Sigmoid colon (tissue), 6 donors: ENCODE measurements at regions not wholly inside any gene's neighbourhood (a gene's known extent, or its start where the extent isn't known, plus 50 kb on each side); places are given as distances from the start of the nearest gene placed in this dataset.

Experiments
- DNase-seq: peaks from one replicate; pipeline ENCODE4 v3.0.0-alpha.2; 2019
- H3K27ac ChIP-seq, 4 donors: fragments of 200-600 bp; sonication (generic); one replicate each; pipeline ENCODE4 v1.5.1; 2016 to 2019; ENCODE audit warnings: mild to moderate bottlenecking in 1 of 4
- H3K27me3 ChIP-seq, 3 donors: fragments of 200-600 bp; sonication (generic); one replicate each; pipeline ENCODE4 v1.5.1; 2019; ENCODE audit warnings: mild to moderate bottlenecking in 1 of 3
- H3K36me3 ChIP-seq, 4 donors: fragments of 200-600 bp; sonication (generic); one replicate each; pipeline ENCODE4 v1.5.1; 2016 to 2019
- H3K4me1 ChIP-seq, 4 donors: fragments of 200-600 bp; sonication (generic); one replicate each; pipeline ENCODE4 v1.5.1; 2017 to 2019
- H3K4me3 ChIP-seq, 4 donors: fragments of 200-600 bp; sonication (generic); one replicate each; pipeline ENCODE4 v1.5.1; 2017 to 2019; ENCODE audit warnings: mild to moderate bottlenecking in 2 of 4, moderate library complexity in 1 of 4
- H3K9me3 ChIP-seq, 4 donors: fragments of 200-600 bp in 3 of 4; sonication (generic) in 3 of 4; one replicate each; pipeline versions ENCODE4 v1.5.1 to v1.6.1; 2013 to 2019
- CTCF ChIP-seq, 4 experiments: fragments of 450-650 bp in 3 of 4; fragments of 200-600 bp in 1 of 4; IDR thresholded peaks; one replicate each; pipeline ENCODE4 v1.5.1; 2016 to 2019; ENCODE audit warnings: antibody characterized with exemption in 4 of 4, mild to moderate bottlenecking in 3 of 4, moderate library complexity in 2 of 4
- EP300 ChIP-seq, 4 donors: sonication (generic); formaldehyde crosslinking; IDR thresholded peaks; one replicate each; pipeline ENCODE4 v1.6.1; 2017; ENCODE audit warnings: antibody characterized with exemption in 4 of 4
- POLR2A ChIP-seq, 2 donors: fragments of 450-650 bp; IDR thresholded peaks; one replicate each; pipeline ENCODE4 v1.6.1; 2016; ENCODE audit warnings: antibody characterized with exemption in 2 of 2, mild to moderate bottlenecking in 2 of 2, moderate library complexity in 2 of 2
- POLR2AphosphoS5 ChIP-seq, 4 donors: sonication (generic); formaldehyde crosslinking; IDR thresholded peaks; one replicate each; pipeline ENCODE4 v1.6.1; 2017; ENCODE audit warnings: antibody characterized with exemption in 4 of 4
- WGBS, 2 donors: extraction: QIAGEN DNeasy Blood & Tissue Kit; methylation state at CpG; one replicate each; pipeline ENCODE4 v1.1.7; 2013; 5-methylcytosine and 5-hydroxymethylcytosine counted together
- intact Hi-C: fragments of 100-400 bp; cut with DNase I; formaldehyde crosslinking; loops from one replicate; pipeline ENCODE4 v1.15.1; 2023
- donor health status: healthy with polysubstance abuse.
- donor health status: healthy.

GRCh38 chr4:96841801-96842200 is 1001.9 kb downstream of the PDHA2 start:
- Histone ChIP-seq H3K4me1 (no peaks in the 10 kb centered on the region), H3K27ac (no peak overlapping the region), H3K4me3 (no peak overlapping the region), H3K27me3 (no peaks in the 10 kb centered on the region), H3K9me3 (no peaks in the 10 kb centered on the region), H3K36me3 (no peaks in the 10 kb centered on the region)
- intact Hi-C loops, result no loop called here
- DNase-seq, result no peak
- 63 to 75% methylated on average over 2 of the region's 2 CpGs for WGBS, 2 donors
- TF ChIP-seq CTCF (IDR thresholded peaks at IDR 0.05) (no peak), POLR2A (IDR thresholded peaks at IDR 0.05) (no peak), EP300 (IDR thresholded peaks at IDR 0.05) (no peak), POLR2AphosphoS5 (IDR thresholded peaks at IDR 0.05) (no peak)

- Histone ChIP-seq H3K27ac (no peak overlapping the region), H3K27me3 (no peaks in the 10 kb centered on the region), H3K4me3 (no peak overlapping the region), H3K9me3 (no peaks in the 10 kb centered on the region), H3K4me1 (no peaks in the 10 kb centered on the region), H3K36me3 (no peaks in the 10 kb centered on the region)
- 77 to 81% methylated on average over 1 of the region's 1 CpG for WGBS, 2 donors
- intact Hi-C loops, result no loop called here
- TF ChIP-seq EP300 (IDR thresholded peaks at IDR 0.05), result no peak
- no peak for DNase-seq
Observed at GRCh38 chr4:96844858-96845490, 1005.1 kb downstream of the PDHA2 start.

- TF ChIP-seq POLR2A (IDR thresholded peaks at IDR 0.05), result no peak
Observed at GRCh38 chr4:96845819-96846218, 1005.9 kb downstream of the PDHA2 start.

GRCh38 chr4:96874657-96875056 is 1034.8 kb downstream of the PDHA2 start:
- Histone ChIP-seq H3K36me3 (no peaks in the 10 kb centered on the region), H3K27me3 (no peaks in the 10 kb centered on the region), H3K4me3 (no peak overlapping the region), H3K9me3 (no peaks in the 10 kb centered on the region), H3K27ac (no peak overlapping the region), H3K4me1 (no peaks in the 10 kb centered on the region)
- WGBS, 2 donors, result 65 to 71% methylated on average over 1 of the region's 1 CpG
- intact Hi-C loops, result no loop called here
- TF ChIP-seq CTCF (IDR thresholded peaks at IDR 0.05) (no peak), POLR2A (IDR thresholded peaks at IDR 0.05) (no peak), EP300 (IDR thresholded peaks at IDR 0.05) (no peak), POLR2AphosphoS5 (IDR thresholded peaks at IDR 0.05) (no peak)
- DNase-seq, result no peak

More at GRCh38 chr4:96845819-96846218, 1005.9 kb downstream of the PDHA2 start:
- H3K36me3 ChIP-seq, result no peaks in the 10 kb centered on the region
- intact Hi-C loops, result no loop called here
- no peak overlapping the region for H3K4me3 ChIP-seq
- 90 to 91% methylated on average over 2 of the region's 2 CpGs for WGBS, 2 donors
- H3K4me1 ChIP-seq, result no peaks in the 10 kb centered on the region
- H3K27me3 ChIP-seq, result no peaks in the 10 kb centered on the region
- no peak for DNase-seq
- no peaks in the 10 kb centered on the region for H3K9me3 ChIP-seq
- no peak overlapping the region for H3K27ac ChIP-seq

- intact Hi-C loops, result no loop called here
- Histone ChIP-seq H3K4me3 (no peak overlapping the region), H3K9me3 (no peaks in the 10 kb centered on the region), H3K4me1 (no peaks in the 10 kb centered on the region), H3K27me3 (no peaks in the 10 kb centered on the region), H3K27ac (no peak overlapping the region), H3K36me3 (no peaks in the 10 kb centered on the region)
- TF ChIP-seq EP300 (IDR thresholded peaks at IDR 0.05), result no peak
- no peak for TF ChIP-seq POLR2A (IDR thresholded peaks at IDR 0.05)
- 49 to 65% methylated on average over 2 of the region's 2 CpGs for WGBS, 2 donors
- no peak for DNase-seq
Observed at GRCh38 chr4:96879527-96879926, 1039.6 kb downstream of the PDHA2 start.

GRCh38 chr4:96887857-96888256 is 1048.0 kb downstream of the PDHA2 start:
- H3K27me3 ChIP-seq, result no peaks in the 10 kb centered on the region

GRCh38 chr4:96894621-96895020 is 1054.7 kb downstream of the PDHA2 start:
- no peak overlapping the region for H3K27ac ChIP-seq
- H3K4me3 ChIP-seq, result no peak overlapping the region
- no peaks in the 10 kb centered on the region for H3K27me3 ChIP-seq
- no peak for DNase-seq
- no peak for TF ChIP-seq POLR2A (IDR thresholded peaks at IDR 0.05)
- TF ChIP-seq EP300 (IDR thresholded peaks at IDR 0.05), result no peak
- TF ChIP-seq POLR2AphosphoS5 (IDR thresholded peaks at IDR 0.05), result no peak
- no peak for TF ChIP-seq CTCF (IDR thresholded peaks at IDR 0.05)
- WGBS, 2 donors, result 72 to 77% methylated on average over 2 of the region's 2 CpGs
- intact Hi-C loops, result no loop called here
- H3K9me3 ChIP-seq, result no peaks in the 10 kb centered on the region
- H3K36me3 ChIP-seq, result no peaks in the 10 kb centered on the region
- H3K4me1 ChIP-seq, result no peaks in the 10 kb centered on the region

More at GRCh38 chr4:96887857-96888256, 1048.0 kb downstream of the PDHA2 start:
- H3K4me3 ChIP-seq, result no peak overlapping the region
- H3K4me1 ChIP-seq, result no peaks in the 10 kb centered on the region
- H3K27ac ChIP-seq, result no peak overlapping the region
- no peaks in the 10 kb centered on the region for H3K9me3 ChIP-seq
- intact Hi-C loops, result no loop called here
- no peaks in the 10 kb centered on the region for H3K36me3 ChIP-seq
- 71 to 80% methylated on average over 3 of the region's 3 CpGs for WGBS, 2 donors
- TF ChIP-seq EP300 (IDR thresholded peaks at IDR 0.05), result no peak
- no peak for DNase-seq
